GM12873 (cell line): ENCODE measurements at regions not wholly inside any gene's neighbourhood (a gene's known extent, or its start where the extent isn't known, plus 50 kb on each side); places are given as distances from the start of the nearest gene placed in this dataset.

Experiments used
- CTCF ChIP-seq: IDR thresholded peaks from 2 replicates; pipeline ENCODE4 v1.5.1; 2012; ENCODE audit warnings: low read depth, mild to moderate bottlenecking, moderate library complexity, low read length, control low read depth; ENCODE audit not compliant: insufficient read depth; ENCODE audit errors: missing control alignments

GRCh38 chr4:1492142-1492457 is 85.9 kb upstream of the NKX1-1 start:
- no peak for TF ChIP-seq CTCF

- TF ChIP-seq CTCF = no peak
These were observed 85.3 kb upstream of the NKX1-1 start for GRCh38 chr4:1491328-1492141.

GRCh38 chr4:1490654-1491327 is 84.5 kb upstream of the NKX1-1 start:
- TF ChIP-seq CTCF = no peak

- TF ChIP-seq CTCF = no peak
These were observed 83.9 kb upstream of the NKX1-1 start for GRCh38 chr4:1490011-1490653.

GRCh38 chr4:1489639-1489995 is 83.4 kb upstream of the NKX1-1 start:
- no peak for TF ChIP-seq CTCF

GRCh38 chr4:1488831-1489638 is 82.8 kb upstream of the NKX1-1 start:
- TF ChIP-seq CTCF = no peak

GRCh38 chr4:1488357-1488756 is 82.1 kb upstream of the NKX1-1 start:
- TF ChIP-seq CTCF = no peak
